ENCODE measurements at regions not wholly inside any gene's neighbourhood (a gene's known extent, or its start where the extent isn't known, plus 50 kb on each side); places are given as distances from the start of the nearest gene placed in this dataset.

GRCh38 chr16:85535352-85536072 lies 77.6 kb upstream of the GSE1 start (continued):
- no peak; the same call in 1 of the 2 replicates for TF ChIP-seq THAP9 (CRISPR knock-in tag; IDR thresholded peaks at IDR 0.05; ENCODE audit: borderline replicate concordance)
- no peak for TF ChIP-seq PHB2 (IDR thresholded peaks at IDR 0.05; ENCODE audit: partially characterized antibody)
- peak; percentile 61 for TF ChIP-seq NFYB (CRISPR knock-in tag; IDR thresholded peaks at IDR 0.05)
- no peak for TF ChIP-seq NFRKB (IDR thresholded peaks at IDR 0.05)
- peak; percentile 54; the same call in 1 of the 2 replicates for TF ChIP-seq ZFAT (CRISPR knock-in tag; conservative IDR thresholded peaks at IDR 0.05)
- TF ChIP-seq RXRB (CRISPR knock-in tag; IDR thresholded peaks at IDR 0.05; ENCODE audit: borderline replicate concordance) = peak; percentile 99
- TF ChIP-seq ZNF350 (CRISPR knock-in tag; IDR thresholded peaks at IDR 0.05; ENCODE audit: borderline replicate concordance, low read depth) = peak; percentile 97
- TF ChIP-seq ZNF883 (CRISPR knock-in tag; IDR thresholded peaks at IDR 0.05; ENCODE audit: not compliant biosample characterization) = peak; percentile 1
- no peak for TF ChIP-seq HNRNPH1 (optimal IDR thresholded peaks at IDR 0.05; ENCODE audit: low read depth, low read length)
- TF ChIP-seq, protein P1, sequence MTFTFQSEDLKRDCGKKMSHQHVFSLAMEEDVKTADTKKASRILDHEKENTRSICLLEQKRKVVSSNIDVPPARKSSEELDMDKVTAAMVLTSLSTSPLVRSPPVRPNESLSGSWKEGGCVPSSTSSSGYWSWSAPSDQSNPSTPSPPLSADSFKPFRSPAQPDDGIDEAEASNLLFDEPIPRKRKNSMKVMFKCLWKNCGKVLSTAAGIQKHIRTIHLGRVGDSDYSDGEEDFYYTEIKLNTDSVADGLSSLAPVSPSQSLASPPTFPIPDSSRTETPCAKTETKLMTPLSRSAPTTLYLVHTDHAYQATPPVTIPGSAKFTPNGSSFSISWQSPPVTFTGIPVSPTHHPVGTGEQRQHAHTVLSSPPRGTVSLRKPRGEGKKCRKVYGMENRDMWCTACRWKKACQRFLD (CRISPR knock-in tag; IDR thresholded peaks at IDR 0.05; ENCODE audit: borderline replicate concordance) = no peak
- TF ChIP-seq, protein P2, sequence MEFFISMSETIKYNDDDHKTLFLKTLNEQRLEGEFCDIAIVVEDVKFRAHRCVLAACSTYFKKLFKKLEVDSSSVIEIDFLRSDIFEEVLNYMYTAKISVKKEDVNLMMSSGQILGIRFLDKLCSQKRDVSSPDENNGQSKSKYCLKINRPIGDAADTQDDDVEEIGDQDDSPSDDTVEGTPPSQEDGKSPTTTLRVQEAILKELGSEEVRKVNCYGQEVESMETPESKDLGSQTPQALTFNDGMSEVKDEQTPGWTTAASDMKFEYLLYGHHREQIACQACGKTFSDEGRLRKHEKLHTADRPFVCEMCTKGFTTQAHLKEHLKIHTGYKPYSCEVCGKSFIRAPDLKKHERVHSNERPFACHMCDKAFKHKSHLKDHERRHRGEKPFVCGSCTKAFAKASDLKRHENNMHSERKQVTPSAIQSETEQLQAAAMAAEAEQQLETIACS (CRISPR knock-in tag; IDR thresholded peaks at IDR 0.05) = peak; percentile 41; the same call in 1 of the 2 replicates
- TF ChIP-seq, protein P3, sequence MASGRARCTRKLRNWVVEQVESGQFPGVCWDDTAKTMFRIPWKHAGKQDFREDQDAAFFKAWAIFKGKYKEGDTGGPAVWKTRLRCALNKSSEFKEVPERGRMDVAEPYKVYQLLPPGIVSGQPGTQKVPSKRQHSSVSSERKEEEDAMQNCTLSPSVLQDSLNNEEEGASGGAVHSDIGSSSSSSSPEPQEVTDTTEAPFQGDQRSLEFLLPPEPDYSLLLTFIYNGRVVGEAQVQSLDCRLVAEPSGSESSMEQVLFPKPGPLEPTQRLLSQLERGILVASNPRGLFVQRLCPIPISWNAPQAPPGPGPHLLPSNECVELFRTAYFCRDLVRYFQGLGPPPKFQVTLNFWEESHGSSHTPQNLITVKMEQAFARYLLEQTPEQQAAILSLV (CRISPR knock-in tag; IDR thresholded peaks at IDR 0.05; ENCODE audit: borderline replicate concordance) = no peak
- TF ChIP-seq ZNF775 (CRISPR knock-in tag; IDR thresholded peaks at IDR 0.05; ENCODE audit: borderline replicate concordance) = no peak
- peak; percentile 76; the same call in 1 of the 2 replicates for TF ChIP-seq ZNF557 (CRISPR knock-in tag; IDR thresholded peaks at IDR 0.05)
- TF ChIP-seq ZNF101 (CRISPR knock-in tag; IDR thresholded peaks at IDR 0.05; ENCODE audit: borderline replicate concordance, low read depth) = peak; percentile 74; the same call in 1 of the 2 replicates
- peak; percentile 32; the same call in 1 of the 2 replicates for TF ChIP-seq HOMEZ (CRISPR knock-in tag; IDR thresholded peaks at IDR 0.05; ENCODE audit: low read depth)
- TF ChIP-seq, protein P4, sequence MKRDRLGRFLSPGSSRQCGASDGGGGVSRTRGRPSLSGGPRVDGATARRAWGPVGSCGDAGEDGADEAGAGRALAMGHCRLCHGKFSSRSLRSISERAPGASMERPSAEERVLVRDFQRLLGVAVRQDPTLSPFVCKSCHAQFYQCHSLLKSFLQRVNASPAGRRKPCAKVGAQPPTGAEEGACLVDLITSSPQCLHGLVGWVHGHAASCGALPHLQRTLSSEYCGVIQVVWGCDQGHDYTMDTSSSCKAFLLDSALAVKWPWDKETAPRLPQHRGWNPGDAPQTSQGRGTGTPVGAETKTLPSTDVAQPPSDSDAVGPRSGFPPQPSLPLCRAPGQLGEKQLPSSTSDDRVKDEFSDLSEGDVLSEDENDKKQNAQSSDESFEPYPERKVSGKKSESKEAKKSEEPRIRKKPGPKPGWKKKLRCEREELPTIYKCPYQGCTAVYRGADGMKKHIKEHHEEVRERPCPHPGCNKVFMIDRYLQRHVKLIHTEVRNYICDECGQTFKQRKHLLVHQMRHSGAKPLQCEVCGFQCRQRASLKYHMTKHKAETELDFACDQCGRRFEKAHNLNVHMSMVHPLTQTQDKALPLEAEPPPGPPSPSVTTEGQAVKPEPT (CRISPR knock-in tag; IDR thresholded peaks at IDR 0.05; ENCODE audit: low read depth) = 0 out of 2 replicates have a peak, but pooled peaks have one; percentile 8
- TF ChIP-seq RXRA (CRISPR knock-in tag; IDR thresholded peaks at IDR 0.05) = peak; percentile 100
- no peak; the same call in 1 of the 2 replicates for TF ChIP-seq HOXA5 (CRISPR knock-in tag; IDR thresholded peaks at IDR 0.05)
